T follicular helper cell (primary cell): ENCODE measurements at regions not wholly inside any gene's neighbourhood (a gene's known extent, or its start where the extent isn't known, plus 50 kb on each side); places are given as distances from the start of the nearest gene placed in this dataset.

Experiments used
- DNase-seq: peaks from one replicate; pipeline ENCODE4 v3.0.0-alpha.2; 2020; ENCODE audit warnings: low read depth

- DNase-seq, result no peak
Observed at GRCh38 chr1:25055961-25056360, 125.9 kb upstream of the RUNX3 start.

GRCh38 chr1:25055324-25055780 is 125.3 kb upstream of the RUNX3 start:
- DNase-seq, result no peak

GRCh38 chr1:25054526-25055323 is 124.6 kb upstream of the RUNX3 start:
- DNase-seq, result no peak

- no peak for DNase-seq
Observed at GRCh38 chr1:25053576-25054250, 123.6 kb upstream of the RUNX3 start.

DNA sequence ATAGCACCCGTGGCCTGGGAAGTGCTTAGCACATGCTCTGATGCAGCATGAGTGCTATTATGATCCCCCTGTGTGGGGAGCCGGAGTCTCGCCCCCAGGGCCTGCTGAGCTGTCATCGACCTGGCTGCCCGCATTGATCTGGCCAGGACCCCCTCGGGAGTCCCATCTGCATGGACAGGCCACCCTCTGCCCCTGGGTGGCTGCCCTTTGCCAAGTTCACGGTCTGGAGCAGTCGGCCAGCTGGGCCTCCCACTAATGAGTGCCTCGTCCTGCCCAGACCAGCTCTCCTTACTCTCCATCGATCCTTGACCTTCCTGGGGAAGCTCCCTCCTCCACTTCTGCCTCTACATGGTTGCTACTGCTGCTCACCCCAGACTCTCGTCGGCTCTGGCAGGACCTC is 121.8 kb upstream of the RUNX3 start:
- no peak for DNase-seq

GRCh38 chr1:25051504-25051903 is 121.4 kb upstream of the RUNX3 start:
- DNase-seq, result no peak

DNA sequence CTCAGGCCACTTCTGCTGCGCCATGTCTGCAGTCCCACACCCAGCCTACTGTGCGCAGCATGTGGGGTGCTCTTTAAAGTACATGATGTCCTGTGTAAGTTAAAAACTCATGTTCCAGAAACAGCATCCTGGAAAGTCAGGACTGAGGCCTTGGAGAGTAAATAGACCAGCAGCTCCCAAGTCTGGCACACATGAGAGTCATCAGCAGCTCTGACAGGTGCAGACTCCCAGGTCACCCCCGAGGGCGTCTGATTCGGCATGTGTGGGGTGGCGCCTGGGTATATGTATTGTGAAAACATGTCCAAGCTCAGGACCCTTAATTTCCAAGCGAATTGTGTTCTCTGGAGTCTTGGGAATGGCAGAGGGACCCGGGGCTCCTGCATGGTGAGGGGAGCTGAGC is 120.1 kb upstream of the RUNX3 start:
- no peak for DNase-seq

DNA sequence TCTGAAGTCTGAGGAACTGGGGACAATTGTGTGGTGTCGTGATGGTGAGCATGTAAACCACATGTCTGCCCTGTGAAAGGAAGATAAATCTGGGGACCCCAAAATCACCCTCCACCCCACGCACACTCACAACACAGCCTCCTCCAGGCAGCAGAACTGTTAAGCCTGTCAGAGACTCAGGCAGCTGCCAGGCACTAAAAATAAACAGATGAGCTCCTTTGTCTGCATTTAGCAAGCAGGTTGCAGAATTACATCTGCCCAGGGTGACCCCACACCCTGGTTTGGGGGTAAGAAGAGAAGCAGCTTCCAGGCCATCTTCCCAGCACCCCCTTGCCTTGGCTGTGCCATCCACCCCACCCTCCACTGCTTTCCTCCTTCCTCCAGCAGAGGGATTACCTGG is 119.1 kb upstream of the RUNX3 start:
- DNase-seq, result no peak

DNA sequence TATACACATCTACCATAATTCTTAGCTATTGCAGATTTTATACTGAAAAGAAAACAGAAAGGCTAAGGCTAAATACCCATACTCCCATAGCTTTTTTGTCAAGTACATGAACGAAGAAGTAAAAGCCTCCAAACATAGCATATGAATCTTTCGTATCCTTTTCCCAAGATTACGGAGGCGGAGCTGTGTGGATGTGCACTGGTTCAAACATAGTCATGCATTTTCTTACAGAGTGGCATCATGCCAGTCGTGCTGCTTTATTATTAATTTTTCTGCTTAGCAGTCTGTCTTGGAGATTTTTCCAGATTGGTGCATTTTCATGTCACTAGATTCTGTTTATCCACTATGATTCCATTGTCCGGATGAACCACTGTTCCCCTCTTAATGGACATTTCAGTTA is 118.7 kb upstream of the RUNX3 start:
- no peak for DNase-seq

GRCh38 chr1:25047506-25048240 is 117.6 kb upstream of the RUNX3 start:
- DNase-seq, result no peak

GRCh38 chr1:25046194-25046532 is 116.1 kb upstream of the RUNX3 start:
- no peak for DNase-seq

- no peak for DNase-seq
Observed at GRCh38 chr1:25045480-25046193, 115.6 kb upstream of the RUNX3 start.

DNA sequence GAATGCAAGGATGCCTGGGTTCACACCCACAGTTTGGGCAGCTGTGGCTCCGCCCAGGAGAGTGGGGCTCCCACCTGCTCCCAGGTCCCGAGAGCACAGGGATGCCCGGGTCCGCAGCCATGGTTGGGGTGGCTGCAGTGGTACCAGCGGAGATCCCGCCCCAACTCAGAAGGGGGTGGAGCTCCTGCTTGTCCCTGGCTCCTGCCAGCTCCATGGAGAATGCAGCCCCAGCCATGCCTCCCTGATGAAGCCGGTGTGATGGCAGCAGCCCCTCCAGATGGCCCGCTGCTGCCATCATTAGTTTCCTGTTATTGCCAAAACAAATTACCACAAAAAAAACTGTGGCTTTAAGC is 113.1 kb upstream of the RUNX3 start:
- no peak for DNase-seq

GRCh38 chr1:25042331-25043227 is 112.5 kb upstream of the RUNX3 start:
- DNase-seq, result no peak

- no peak for DNase-seq
Observed at GRCh38 chr1:25041916-25042315, 111.8 kb upstream of the RUNX3 start.

DNA sequence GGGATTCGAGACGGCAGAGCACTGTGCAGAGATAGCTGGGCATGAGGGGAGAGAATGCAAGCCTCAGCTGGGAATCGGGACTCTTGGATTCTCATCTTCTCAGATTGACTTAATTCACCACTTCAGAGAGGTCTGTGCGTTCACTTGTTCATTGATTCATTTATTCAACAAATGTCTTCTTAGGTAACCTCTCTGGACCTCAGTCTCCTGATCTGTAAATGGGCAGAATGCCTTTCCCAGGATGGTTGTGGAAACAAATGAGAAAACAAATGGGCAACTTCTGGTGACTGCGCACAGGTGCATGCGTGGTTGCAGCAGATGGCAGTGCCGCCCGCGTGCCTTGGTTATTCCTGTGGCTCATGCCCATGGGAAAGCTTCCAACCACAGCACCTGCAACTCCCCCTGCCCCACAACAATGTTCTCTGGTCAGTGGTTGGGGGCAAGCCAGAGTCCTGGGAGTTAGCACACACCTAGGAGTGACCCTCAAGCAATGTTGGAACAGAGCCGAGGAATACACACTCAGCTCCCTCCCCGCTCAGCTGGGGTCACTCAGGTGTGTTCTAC is 110.1 kb upstream of the RUNX3 start:
- no peak for DNase-seq

GRCh38 chr1:25039229-25039628 is 109.2 kb upstream of the RUNX3 start:
- no peak for DNase-seq

GRCh38 chr1:25038699-25039098 is 108.6 kb upstream of the RUNX3 start:
- DNase-seq, result no peak

DNA sequence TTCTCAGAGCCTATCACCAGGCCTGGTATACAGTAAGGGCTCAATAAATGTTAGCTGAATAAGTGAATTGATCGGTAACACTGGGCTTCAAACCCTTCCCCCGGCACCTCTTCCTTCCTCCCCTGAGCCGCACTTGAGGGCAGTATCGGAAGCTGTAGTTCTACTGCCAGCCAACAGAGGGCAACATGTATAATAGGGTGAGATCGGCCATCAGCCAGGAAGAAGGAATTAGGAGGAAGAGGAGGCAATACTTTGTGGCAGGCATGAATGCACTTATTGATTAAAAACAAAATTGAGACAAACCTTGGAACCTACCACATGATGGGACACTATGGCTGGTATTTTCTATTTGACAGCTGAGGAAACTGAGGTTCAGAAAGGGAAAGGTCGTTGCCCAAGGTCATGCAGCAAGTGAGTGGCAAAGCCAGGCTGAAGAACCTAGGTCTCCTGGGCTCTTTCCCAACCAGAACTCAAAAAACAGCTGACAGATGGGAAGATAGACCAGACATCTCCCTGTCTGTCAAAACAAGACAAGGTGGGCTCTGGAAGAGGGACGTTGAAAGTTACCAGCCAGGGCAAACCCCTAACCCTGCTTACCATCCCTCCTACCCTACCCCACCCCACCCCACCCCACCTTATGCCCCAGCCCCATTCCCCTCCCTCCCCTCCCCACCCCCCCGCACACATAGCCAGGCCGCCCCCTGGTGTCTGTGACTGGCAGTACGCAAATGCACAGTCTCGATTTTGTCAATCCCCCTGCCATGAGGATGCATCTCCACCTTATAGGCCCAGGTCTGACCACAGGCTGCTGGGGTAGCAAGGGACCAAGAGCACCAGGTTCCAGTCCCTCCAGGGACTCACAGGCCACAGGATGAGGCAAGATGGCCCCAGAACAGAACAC is 107.3 kb upstream of the RUNX3 start:
- peak; percentile 62 for DNase-seq

- DNase-seq, result no peak
Observed at GRCh38 chr1:25036117-25036546, 106.1 kb upstream of the RUNX3 start.
